ENCODE measurements at regions not wholly inside any gene's neighbourhood (a gene's known extent, or its start where the extent isn't known, plus 50 kb on each side); places are given as distances from the start of the nearest gene placed in this dataset.

DNA sequence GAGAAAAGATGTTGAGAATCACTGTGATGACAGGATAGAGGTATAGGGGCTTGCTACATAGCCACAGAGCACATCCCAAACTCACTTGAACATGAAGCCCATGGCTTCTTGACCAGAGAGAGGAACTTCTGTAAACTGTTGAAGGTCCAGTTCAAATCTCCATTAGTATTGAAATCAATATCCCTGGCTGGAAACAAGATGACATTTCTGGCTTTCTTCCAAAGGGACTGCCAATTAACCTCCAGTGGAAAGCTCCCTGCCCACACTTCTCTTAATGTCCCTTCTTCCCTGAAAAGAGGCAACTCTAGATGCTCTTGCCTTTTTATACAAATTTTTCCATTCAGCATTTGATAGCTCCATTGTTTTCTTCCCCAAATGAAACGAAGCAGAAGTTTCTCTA, 612.1 kb downstream of the EBF1 start:
- no peak for TF ChIP-seq POLR2A (IDR thresholded peaks at IDR 0.05)
- TF ChIP-seq, protein P1, sequence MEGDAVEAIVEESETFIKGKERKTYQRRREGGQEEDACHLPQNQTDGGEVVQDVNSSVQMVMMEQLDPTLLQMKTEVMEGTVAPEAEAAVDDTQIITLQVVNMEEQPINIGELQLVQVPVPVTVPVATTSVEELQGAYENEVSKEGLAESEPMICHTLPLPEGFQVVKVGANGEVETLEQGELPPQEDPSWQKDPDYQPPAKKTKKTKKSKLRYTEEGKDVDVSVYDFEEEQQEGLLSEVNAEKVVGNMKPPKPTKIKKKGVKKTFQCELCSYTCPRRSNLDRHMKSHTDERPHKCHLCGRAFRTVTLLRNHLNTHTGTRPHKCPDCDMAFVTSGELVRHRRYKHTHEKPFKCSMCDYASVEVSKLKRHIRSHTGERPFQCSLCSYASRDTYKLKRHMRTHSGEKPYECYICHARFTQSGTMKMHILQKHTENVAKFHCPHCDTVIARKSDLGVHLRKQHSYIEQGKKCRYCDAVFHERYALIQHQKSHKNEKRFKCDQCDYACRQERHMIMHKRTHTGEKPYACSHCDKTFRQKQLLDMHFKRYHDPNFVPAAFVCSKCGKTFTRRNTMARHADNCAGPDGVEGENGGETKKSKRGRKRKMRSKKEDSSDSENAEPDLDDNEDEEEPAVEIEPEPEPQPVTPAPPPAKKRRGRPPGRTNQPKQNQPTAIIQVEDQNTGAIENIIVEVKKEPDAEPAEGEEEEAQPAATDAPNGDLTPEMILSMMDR (IDR thresholded peaks at IDR 0.05 in 4 of 5, conservative IDR thresholded peaks at IDR 0.05 in 1 of 5), result no peak

Data from gastrocnemius medialis (tissue), 4 donors.